ENCODE measurements at regions not wholly inside any gene's neighbourhood (a gene's known extent, or its start where the extent isn't known, plus 50 kb on each side); places are given as distances from the start of the nearest gene placed in this dataset.

DNA sequence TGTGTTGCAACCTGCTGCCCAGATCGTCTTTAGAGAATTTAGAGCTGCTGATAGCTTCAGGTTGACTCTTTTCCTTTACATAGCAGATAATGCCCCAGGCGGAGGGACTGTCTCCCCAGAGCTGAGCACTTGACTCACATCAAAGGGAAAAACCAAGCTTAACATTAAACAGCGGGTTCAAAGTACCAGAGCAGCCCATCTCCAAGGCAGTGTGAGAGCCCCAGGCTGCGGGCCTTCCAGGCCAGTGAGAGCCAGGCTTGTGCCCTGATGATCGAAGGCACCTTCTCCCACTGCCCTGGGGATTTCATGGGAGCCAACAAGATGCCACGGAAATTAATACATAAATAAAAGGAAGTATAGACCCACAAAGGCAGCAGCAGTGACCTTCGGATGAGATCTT lies 275.6 kb downstream of the XXYLT1 start:
- Mint-ChIP-seq H3K36me3 (no peaks in the 10 kb centered on the region), H3K9me3 (no peaks in the 10 kb centered on the region), H3K4me3 (no peak overlapping the region), H3K27ac (no peak overlapping the region), H3K4me1 (no peaks in the 10 kb centered on the region), H3K27me3 (peaks cover 1 to 13% (median 5%) of the 10 kb centered on the region in 3 donors)
- DNase-seq (no peak), ATAC-seq (ENCODE audit: low read depth in 2 of 2) (no peak)

DNA sequence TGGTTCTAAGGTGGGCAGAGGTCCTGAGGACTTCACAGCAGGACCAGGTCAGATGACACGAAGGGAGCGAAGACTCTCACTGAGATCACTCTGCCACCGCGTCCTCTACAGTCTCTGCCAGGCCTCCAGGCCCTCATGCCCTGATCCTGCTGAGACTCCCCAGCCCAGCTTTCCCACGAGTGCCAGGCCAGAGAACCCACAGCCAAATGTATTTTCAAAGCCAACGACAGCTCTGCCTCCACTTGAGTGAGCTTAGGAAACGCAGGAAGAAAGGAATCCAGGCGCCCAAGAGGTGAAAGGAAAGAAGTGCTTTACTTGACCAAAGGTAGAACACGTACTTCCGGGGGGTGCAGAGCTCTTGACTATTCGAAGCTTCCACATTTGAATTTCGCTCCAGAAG lies 275.0 kb downstream of the XXYLT1 start:
- Mint-ChIP-seq H3K36me3 (no peaks in the 10 kb centered on the region), H3K4me1 (no peaks in the 10 kb centered on the region), H3K9me3 (no peaks in the 10 kb centered on the region), H3K4me3 (no peak overlapping the region), H3K27me3 (peaks cover 0 to 7% (median 5%) of the 10 kb centered on the region in 3 donors), H3K27ac (no peak overlapping the region)
- DNase-seq: no peak
- ATAC-seq (ENCODE audit: low read depth in 2 of 2): no peak

DNA sequence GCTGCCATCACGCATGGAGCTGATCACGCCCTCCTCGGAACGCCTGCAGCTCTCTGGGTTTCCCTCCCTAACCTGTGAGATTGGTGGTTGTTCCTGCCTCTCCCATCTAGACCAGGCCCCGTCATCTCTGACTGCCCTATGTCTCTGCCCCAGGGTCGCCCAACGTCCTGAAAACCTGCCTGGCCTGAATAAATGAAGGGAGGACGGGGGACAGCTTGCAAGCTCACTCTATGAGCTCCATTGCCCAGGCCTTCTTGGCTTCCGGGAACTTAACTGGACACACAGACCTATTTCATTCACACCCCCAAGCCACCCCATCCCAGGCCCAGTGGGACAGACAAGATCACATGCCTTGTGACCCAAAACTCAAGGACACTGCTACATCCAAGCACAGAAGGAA lies 274.2 kb downstream of the XXYLT1 start:
- no peak overlapping the region for H3K4me3 Mint-ChIP-seq
- peaks cover 0 to 5% (median 0%) of the 10 kb centered on the region in 3 donors for H3K27me3 Mint-ChIP-seq
- no peak overlapping the region for H3K27ac Mint-ChIP-seq

DNA sequence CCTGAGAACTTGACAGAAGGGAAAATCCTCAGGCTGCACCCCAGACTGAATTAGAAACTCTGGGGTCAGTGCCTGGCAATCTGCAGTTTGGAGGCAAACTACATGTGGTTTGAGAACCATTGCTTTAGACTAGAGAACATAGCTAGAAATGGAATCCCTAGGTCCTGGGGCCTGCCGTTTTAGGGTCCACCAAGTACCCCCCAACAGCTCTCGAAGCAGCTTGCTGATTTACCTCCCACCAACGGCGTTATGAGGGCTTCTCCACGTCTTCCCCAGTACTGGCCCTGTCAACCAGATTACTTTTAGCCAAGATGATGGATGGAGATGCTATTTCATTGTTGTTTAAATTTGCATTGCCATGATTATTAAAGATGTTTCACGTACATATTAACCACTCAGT lies 272.5 kb downstream of the XXYLT1 start:
- H3K27me3 Mint-ChIP-seq: peaks cover 0 to 5% (median 0%) of the 10 kb centered on the region in 3 donors

More for the DNA sequence above, 274.2 kb downstream of the XXYLT1 start:
- no peak for DNase-seq
- ATAC-seq (ENCODE audit: low read depth in 2 of 2): no peak
- H3K4me1 Mint-ChIP-seq: peaks cover 3 to 4% (median 3%) of the 10 kb centered on the region in 3 donors
- H3K9me3 Mint-ChIP-seq: no peaks in the 10 kb centered on the region
- no peaks in the 10 kb centered on the region for H3K36me3 Mint-ChIP-seq

DNA sequence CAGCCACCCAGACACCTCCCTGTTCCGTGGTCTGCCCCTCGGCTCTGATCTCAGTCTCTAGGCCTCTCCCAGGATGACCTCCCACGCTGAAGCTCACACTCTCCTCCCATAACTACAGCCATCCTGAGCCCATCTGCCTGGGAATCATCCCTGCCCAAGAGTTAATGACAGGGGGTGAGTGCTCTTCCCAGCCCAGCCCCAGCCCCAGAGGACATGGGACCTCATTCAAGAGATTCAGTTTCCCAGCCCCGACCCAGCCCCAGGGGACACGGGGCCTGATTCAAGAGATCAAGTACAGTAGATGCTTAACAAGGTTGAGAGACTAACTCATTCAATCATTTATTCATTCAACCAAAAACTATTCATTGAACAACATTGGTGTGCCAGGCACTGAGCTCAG lies 272.0 kb downstream of the XXYLT1 start:
- no peaks in the 10 kb centered on the region for H3K36me3 Mint-ChIP-seq
- no peak for DNase-seq
- H3K4me1 Mint-ChIP-seq: peaks cover 10 to 23% (median 22%) of the 10 kb centered on the region in 3 donors
- H3K27ac Mint-ChIP-seq: peak overlapping the region in 1 of 6 donors; percentile 13
- H3K4me3 Mint-ChIP-seq: no peak overlapping the region
- peaks cover 0 to 5% (median 0%) of the 10 kb centered on the region in 3 donors for H3K27me3 Mint-ChIP-seq
- ATAC-seq (ENCODE audit: low read depth in 2 of 2): no peak
- H3K9me3 Mint-ChIP-seq: no peaks in the 10 kb centered on the region

More for the DNA sequence above, 272.5 kb downstream of the XXYLT1 start:
- DNase-seq (no peak), ATAC-seq (ENCODE audit: low read depth in 2 of 2) (no peak)
- Mint-ChIP-seq H3K27ac (no peak overlapping the region), H3K9me3 (no peaks in the 10 kb centered on the region), H3K4me3 (no peak overlapping the region), H3K36me3 (no peaks in the 10 kb centered on the region), H3K4me1 (peaks cover 10 to 21% (median 19%) of the 10 kb centered on the region in 3 donors)

DNA sequence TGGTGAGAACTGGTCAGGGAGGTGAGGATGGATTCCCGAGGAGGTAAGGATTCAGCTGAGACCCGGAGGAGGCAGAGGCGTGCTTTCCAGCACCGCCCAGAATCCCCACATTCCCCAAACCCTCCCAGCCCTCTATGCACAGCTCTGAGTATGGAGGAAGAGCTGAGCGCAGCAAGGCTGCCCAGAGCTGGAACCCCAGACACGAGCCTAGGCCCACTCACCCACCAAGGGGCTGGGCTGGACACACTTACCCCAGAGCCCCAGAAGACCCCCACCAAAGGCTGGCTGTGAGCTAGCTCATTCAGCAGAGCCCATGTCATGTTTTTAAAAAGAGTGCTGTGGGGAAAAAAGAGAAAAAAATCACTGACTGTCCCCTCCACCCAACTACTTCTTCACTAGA lies 271.5 kb downstream of the XXYLT1 start:
- no peaks in the 10 kb centered on the region for H3K9me3 Mint-ChIP-seq
- no peak overlapping the region for H3K4me3 Mint-ChIP-seq
- ATAC-seq (ENCODE audit: low read depth in 2 of 2) (no peak), DNase-seq (no peak)
- H3K36me3 Mint-ChIP-seq: no peaks in the 10 kb centered on the region
- no peak overlapping the region for H3K27ac Mint-ChIP-seq
- H3K27me3 Mint-ChIP-seq: peaks cover 0 to 5% (median 0%) of the 10 kb centered on the region in 3 donors
- H3K4me1 Mint-ChIP-seq: peaks cover 10 to 23% (median 22%) of the 10 kb centered on the region in 3 donors

DNA sequence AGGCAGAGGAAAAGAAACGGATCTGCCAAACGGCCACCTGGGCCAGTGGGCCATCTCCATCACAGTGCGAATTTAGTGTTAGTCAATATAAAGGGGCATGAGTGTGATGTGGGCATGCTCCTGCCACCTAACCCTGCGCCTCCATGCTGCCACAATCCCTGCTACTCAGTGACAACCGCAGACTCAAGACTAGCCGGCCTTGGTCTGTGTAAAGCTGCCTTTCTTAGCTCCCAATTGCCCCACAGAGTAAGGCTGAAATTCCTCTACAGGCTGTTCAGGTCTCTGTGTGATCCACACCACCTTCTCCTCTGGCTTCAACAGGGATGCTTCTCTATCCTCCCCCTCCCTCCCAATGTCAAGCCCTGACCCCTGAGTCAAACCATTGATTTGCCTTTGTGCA lies 269.7 kb downstream of the XXYLT1 start:
- no peaks in the 10 kb centered on the region for H3K36me3 Mint-ChIP-seq
- DNase-seq (no peak), ATAC-seq (ENCODE audit: low read depth in 2 of 2) (no peak)
- H3K27me3 Mint-ChIP-seq: no peaks in the 10 kb centered on the region
- peaks cover 10 to 24% (median 22%) of the 10 kb centered on the region in 3 donors for H3K4me1 Mint-ChIP-seq
- H3K9me3 Mint-ChIP-seq: no peaks in the 10 kb centered on the region
- no peak overlapping the region for H3K4me3 Mint-ChIP-seq
- peak overlapping the region in 1 of 6 donors; percentile 83 for H3K27ac Mint-ChIP-seq

DNA sequence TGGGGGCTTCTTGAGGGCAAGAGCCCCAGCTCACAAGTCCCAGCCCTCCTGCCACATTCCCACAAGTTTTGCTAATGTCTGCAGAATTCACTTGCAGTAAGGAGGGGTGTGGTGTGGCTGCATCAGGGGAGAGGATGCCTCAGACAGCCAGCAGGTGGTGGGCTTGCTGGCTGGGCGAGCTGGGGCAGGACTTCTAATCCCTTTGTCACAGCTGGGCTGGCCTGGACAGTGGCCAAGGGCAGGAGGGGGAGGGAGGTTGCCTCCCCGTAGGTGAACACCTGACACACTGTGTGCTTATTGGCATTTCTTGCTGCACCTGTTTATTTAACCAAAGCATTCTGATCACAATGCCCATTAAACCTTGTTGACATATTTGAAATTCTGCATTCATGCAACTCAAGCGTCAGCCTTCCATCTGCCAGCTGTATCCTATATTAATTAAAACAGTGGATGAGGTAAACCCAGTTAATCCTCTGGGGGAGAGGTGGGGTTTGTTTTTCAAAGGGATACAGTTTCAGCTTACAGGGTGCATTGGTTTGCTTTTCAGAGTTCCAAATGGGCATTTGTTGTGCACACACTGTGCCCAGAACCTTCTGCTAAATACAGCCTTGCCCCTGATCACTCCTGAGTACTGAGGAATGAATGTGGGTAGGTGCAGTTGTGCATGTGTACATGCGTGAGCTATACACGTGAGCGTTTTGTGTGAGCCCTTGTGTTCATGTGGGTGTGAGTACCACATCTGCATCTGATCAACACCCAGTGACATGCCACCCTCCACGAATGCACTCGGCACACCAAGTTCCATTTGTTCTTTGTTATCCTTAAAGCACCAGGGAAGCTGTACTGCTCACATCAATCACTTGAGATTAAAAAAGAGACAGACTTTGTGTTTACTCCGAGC lies 268.7 kb downstream of the XXYLT1 start:
- peak; percentile 55 to 74 for ATAC-seq (ENCODE audit: low read depth in 2 of 2)
- Mint-ChIP-seq H3K27me3 (no peaks in the 10 kb centered on the region), H3K36me3 (no peaks in the 10 kb centered on the region), H3K9me3 (no peaks in the 10 kb centered on the region), H3K4me3 (peak overlapping the region in 1 of 8 donors; percentile 20), H3K27ac (no peak overlapping the region), H3K4me1 (peaks cover 12 to 33% (median 32%) of the 10 kb centered on the region in 3 donors)
- DNase-seq: peak; percentile 31

DNA sequence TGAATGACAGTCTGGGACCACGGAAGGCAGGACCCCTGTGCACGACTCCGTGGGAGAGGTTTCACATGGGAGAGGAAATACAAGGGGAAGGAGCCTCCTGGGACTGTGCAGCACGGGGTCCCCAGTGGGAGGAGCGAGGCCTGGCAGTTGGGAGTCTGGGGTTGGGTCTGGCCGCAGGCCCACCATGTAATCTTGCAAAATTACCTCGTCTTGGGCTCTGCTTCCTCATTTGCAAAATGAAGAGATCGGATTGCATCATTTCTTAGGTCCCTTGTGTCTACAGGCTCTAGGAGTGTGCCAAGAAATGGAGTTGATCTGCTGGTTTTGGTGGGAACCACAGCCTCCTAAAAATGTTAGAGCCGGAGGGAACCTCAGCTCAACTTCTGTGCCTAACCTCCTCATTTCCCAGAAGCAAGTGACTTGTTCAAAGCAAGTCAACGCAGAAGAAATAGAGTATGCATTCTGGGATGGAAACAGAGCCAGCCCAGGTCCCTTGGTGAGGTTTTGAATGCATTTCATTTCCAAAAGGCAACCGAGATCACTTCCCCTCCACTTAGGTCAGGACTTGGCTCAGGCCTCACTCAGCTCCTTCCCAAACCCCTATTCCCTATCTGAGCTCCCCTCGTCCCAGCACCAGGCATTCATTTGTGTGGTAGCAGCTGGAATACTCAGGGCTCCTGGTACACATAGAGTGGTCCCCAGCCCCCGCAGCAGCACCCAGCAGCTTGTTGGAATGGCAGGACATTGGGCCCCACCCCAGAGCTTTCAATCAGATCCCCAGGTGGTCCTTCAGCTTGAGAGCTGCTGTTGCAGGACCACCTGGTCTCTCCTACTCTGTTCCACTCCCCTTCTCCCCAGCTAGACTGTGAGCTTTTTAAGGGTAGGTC lies 267.7 kb downstream of the XXYLT1 start:
- H3K27ac Mint-ChIP-seq: peak overlapping the region in 1 of 6 donors; percentile 55
- H3K4me1 Mint-ChIP-seq: peaks cover 22 to 42% (median 42%) of the 10 kb centered on the region in 3 donors
- ATAC-seq (ENCODE audit: low read depth in 2 of 2) (peak; percentile 28 to 36), DNase-seq (no peak)
- no peaks in the 10 kb centered on the region for H3K27me3 Mint-ChIP-seq
- H3K9me3 Mint-ChIP-seq: no peaks in the 10 kb centered on the region
- H3K36me3 Mint-ChIP-seq: no peaks in the 10 kb centered on the region
- peak overlapping the region in 3 of 8 donors; percentile 16 to 73 (median 24) for H3K4me3 Mint-ChIP-seq

DNA sequence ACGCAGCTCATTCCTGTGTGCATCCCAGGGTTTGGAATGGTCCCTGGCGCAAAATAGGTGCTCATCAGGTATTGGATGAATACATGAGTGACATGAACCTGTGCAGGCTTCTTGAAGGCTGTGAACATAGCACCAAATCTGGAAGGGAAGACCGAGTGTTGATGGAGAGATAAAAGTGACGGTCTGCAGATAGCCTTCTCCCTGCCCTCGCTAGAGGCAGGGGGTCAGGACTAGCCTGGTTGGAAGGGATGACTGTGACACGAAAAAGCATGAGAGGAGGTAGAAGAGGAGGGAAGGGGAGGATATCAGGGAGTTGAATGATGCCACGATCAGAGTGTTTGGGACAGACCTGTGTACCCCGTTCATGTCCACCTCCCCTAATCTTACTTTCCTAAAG lies 267.1 kb downstream of the XXYLT1 start:
- DNase-seq (no peak), ATAC-seq (ENCODE audit: low read depth in 2 of 2) (no peak)
- Mint-ChIP-seq H3K27me3 (no peaks in the 10 kb centered on the region), H3K36me3 (no peaks in the 10 kb centered on the region), H3K27ac (peak overlapping the region in 1 of 6 donors; percentile 55), H3K9me3 (no peaks in the 10 kb centered on the region), H3K4me3 (peak overlapping the region in 1 of 8 donors; percentile 37), H3K4me1 (peaks cover 22 to 43% (median 43%) of the 10 kb centered on the region in 3 donors)

DNA sequence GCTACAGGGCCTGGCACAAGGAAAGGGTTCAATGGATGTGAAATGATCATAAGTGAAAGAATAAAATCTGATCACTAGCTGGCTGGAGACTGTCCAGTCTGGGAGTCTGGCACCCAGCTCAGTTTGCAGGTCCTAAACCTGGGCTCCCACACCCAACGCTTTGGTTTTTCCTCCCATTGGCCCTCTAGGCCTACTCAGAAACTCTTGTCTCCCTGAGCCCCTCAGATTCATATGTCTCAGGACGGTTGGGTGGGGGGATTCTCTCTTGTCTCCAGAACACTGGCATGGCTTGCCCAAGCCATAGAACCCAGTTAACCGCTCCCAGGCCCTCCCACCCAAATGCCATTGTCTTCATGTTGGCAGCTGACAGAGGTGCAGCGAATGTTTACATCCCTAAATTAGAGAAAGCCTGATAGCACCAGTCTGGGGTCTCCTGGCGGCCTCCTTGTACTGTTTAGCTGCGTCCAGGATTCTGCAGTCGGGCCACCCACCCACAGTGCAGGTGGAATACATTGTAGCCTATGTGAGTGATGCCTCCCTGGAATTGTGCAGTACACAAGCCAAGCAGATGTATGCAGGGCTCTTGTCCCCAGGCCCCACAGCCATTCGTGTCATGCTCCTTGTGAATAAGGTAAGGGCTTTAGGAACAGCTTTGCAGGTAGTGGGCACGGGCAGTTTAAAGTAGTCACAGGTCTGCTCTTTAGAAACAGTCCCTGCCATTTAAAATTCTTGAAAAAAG lies 266.3 kb downstream of the XXYLT1 start:
- Mint-ChIP-seq H3K4me3 (no peak overlapping the region), H3K9me3 (no peaks in the 10 kb centered on the region), H3K27me3 (no peaks in the 10 kb centered on the region), H3K4me1 (peaks cover 26 to 51% (median 51%) of the 10 kb centered on the region in 3 donors), H3K27ac (peak overlapping the region in 1 of 6 donors; percentile 39), H3K36me3 (no peaks in the 10 kb centered on the region)
- DNase-seq: no peak
- no peak for ATAC-seq (ENCODE audit: low read depth in 2 of 2)

DNA sequence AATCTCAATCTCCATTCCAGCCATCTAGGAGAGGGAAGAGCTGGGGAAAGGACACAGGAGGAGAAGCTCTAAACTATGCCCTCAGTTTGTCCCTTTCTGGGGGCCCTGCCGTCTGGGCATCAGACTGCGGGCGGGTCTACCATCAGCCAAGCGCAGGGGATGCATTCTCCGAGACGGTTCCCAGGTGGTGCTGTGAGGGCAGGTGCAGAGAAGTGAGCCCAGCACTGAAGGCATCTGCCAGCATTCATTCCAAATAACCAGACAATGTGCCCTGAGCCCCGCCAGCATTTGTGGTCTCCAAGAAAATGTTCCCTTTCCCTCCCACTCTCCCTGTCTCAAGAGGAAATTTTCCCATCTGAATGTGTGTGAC lies 265.7 kb downstream of the XXYLT1 start:
- H3K27me3 Mint-ChIP-seq: no peaks in the 10 kb centered on the region
- peaks cover 31 to 57% (median 56%) of the 10 kb centered on the region in 3 donors for H3K4me1 Mint-ChIP-seq
- H3K36me3 Mint-ChIP-seq: no peaks in the 10 kb centered on the region
- H3K4me3 Mint-ChIP-seq: no peak overlapping the region
- ATAC-seq (ENCODE audit: low read depth in 2 of 2) (no peak), DNase-seq (no peak)
- H3K27ac Mint-ChIP-seq: no peak overlapping the region
- H3K9me3 Mint-ChIP-seq: no peaks in the 10 kb centered on the region

All from naive B cell (primary cell).